ENCODE measurements at regions not wholly inside any gene's neighbourhood (a gene's known extent, or its start where the extent isn't known, plus 50 kb on each side); places are given as distances from the start of the nearest gene placed in this dataset.
"Not testable (repeated sequence)": the region's sequence is repeated elsewhere in the genome, so short reads cannot be mapped to it uniquely, and the experiment has no call there.

DNA sequence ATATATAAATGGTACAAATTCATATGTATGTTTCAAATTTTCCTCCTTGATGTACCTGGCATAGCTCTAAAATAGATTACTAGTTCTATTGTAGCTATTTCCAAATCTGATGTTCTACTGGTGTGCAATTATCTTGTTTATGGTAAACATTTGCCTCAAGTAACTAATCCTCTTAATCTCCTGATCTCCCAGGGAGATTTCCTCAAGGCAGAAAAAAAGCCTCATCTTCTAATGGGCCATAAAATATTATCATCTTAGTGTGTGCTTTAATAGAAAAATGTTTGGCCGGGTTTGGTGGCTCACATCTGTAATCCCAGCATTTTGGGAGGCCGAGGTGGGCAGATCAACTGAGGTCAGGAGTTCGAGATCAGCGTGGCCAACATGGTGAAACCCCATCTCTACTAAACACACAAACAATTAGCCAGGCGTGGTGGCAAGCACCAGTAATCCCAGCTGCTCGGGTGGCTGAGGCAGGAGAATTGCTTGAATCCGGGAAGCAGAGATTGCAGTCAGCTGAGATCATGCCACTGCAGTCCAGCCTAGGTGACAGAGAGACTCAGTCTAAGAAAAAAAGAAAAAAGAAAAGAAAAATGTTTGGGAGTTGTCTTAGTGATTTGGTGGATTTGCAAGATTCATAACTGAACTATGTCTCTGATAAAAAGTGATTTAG lies 498.9 kb upstream of the SLITRK5 start:
- H3K14ac ChIP-seq (ENCODE audit: insufficient read depth, low read length), result no peak overlapping the region
- H3K79me1 ChIP-seq (ENCODE audit: insufficient read depth, low read depth, low read length, poor library complexity, severe bottlenecking), result no peaks in the 10 kb centered on the region
- no peak overlapping the region for H3T11ph ChIP-seq (ENCODE audit: low read length)
- no peaks in the 10 kb centered on the region for H3K27me3 ChIP-seq (ENCODE audit: insufficient read depth, low read length)
- H3K4me2 ChIP-seq (ENCODE audit: insufficient read depth, insufficient read length, low read length), result no peak overlapping the region
- Mint-ChIP-seq H3K27ac (no peak overlapping the region; a peak in 2 of 7 replicates), H3K27me3 (ENCODE audit: low read depth) (no peaks in the 10 kb centered on the region), H3K9me3 (0 out of 5 replicates have a peak, but pooled peaks cover 0 to 2% of the 10 kb centered on the region in 2 experiments), H3K4me3 (no peak overlapping the region), H3K36me3 (ENCODE audit: insufficient read depth in 1 of 3, low read depth in 3 of 3) (no peaks in the 10 kb centered on the region; a peak in 2 of 7 replicates), H3K4me1 (0 out of 4 replicates have a peak, but pooled peaks cover 0 to 3% of the 10 kb centered on the region in 2 experiments)
- H3K18ac ChIP-seq (ENCODE audit: insufficient read length, low read depth, low read length), result no peak overlapping the region
- no peak overlapping the region for H4K8ac ChIP-seq (replicated peaks; ENCODE audit: insufficient read length, low read depth, low read length)
- H3K23me2 ChIP-seq (ENCODE audit: insufficient read length, low read depth, low read length, poor library complexity, severe bottlenecking), result no peaks in the 10 kb centered on the region
- H2BK15ac ChIP-seq (ENCODE audit: low read depth, low read length), result no peak overlapping the region
- no peak overlapping the region for H4K91ac ChIP-seq (ENCODE audit: insufficient read length, low read depth, low read length)
- no peak overlapping the region for H3K27ac ChIP-seq (ENCODE audit: insufficient read length, low read depth, low read length)
- no peaks in the 10 kb centered on the region for H3K9me3 ChIP-seq (ENCODE audit: control insufficient read depth, low read depth, low read length)
- H3K56ac ChIP-seq (ENCODE audit: insufficient read length, low read depth, low read length), result no peak overlapping the region
- H3K23ac ChIP-seq (ENCODE audit: insufficient read length, low read depth, low read length), result no peak overlapping the region
- H3K79me2 ChIP-seq (ENCODE audit: insufficient read depth, low read length), result no peaks in the 10 kb centered on the region
- no peak overlapping the region for H2BK120ac ChIP-seq (ENCODE audit: low read depth, low read length, poor library complexity, severe bottlenecking)
- H2BK5ac ChIP-seq (ENCODE audit: insufficient read length, low read length), result no peak overlapping the region
- WGBS (ENCODE audit: extremely low coverage, insufficient read length, low lambda C conversion rate), result no CpG with 5 or more reads among the region's 7 CpGs
- H2AK5ac ChIP-seq (ENCODE audit: insufficient read length, low read length), result no peak overlapping the region
- H2BK20ac ChIP-seq (ENCODE audit: low read depth, low read length, poor library complexity, severe bottlenecking), result no peak overlapping the region
- no peak overlapping the region for H2AFZ ChIP-seq (ENCODE audit: low read length)
- no peak for TF ChIP-seq CTCF (conservative IDR thresholded peaks at IDR 0.05)
- DNase-seq, result no peak
- no peak overlapping the region for H3K9ac ChIP-seq (ENCODE audit: extremely low read depth, insufficient read length, low read length)
- no peak overlapping the region for H4K5ac ChIP-seq (ENCODE audit: insufficient read length, low read depth, low read length)
- no peak overlapping the region for H2BK12ac ChIP-seq (ENCODE audit: insufficient read length, low read depth, low read length)
- H4K20me1 ChIP-seq (ENCODE audit: control insufficient read depth, insufficient read depth, insufficient read length), result no peaks in the 10 kb centered on the region
- no peaks in the 10 kb centered on the region for H3K4me1 ChIP-seq (ENCODE audit: insufficient read depth, low read length)
- no peak overlapping the region for H3K4ac ChIP-seq (ENCODE audit: low read depth, low read length)

GRCh38 chr13:87185138-87185537 lies 486.0 kb upstream of the SLITRK5 start:
- not testable (repeated sequence) for H3K27ac Mint-ChIP-seq

More at GRCh38 chr13:87185138-87185537, 486.0 kb upstream of the SLITRK5 start:
- H2BK12ac ChIP-seq (ENCODE audit: insufficient read length, low read depth, low read length); H3K56ac ChIP-seq (ENCODE audit: insufficient read length, low read depth, low read length); H3K27me3 Mint-ChIP-seq (ENCODE audit: low read depth); H3K23ac ChIP-seq (ENCODE audit: insufficient read length, low read depth, low read length); H3K4me2 ChIP-seq (ENCODE audit: insufficient read depth, insufficient read length, low read length); H3K9me3 ChIP-seq (ENCODE audit: control insufficient read depth, low read depth, low read length); H4K8ac ChIP-seq (replicated peaks; ENCODE audit: insufficient read length, low read depth, low read length); H4K20me1 ChIP-seq (ENCODE audit: control insufficient read depth, insufficient read depth, insufficient read length); H2AK5ac ChIP-seq (ENCODE audit: insufficient read length, low read length); H3T11ph ChIP-seq (ENCODE audit: low read length); H2BK20ac ChIP-seq (ENCODE audit: low read depth, low read length, poor library complexity, severe bottlenecking); DNase-seq; H3K9ac ChIP-seq (ENCODE audit: extremely low read depth, insufficient read length, low read length); H4K91ac ChIP-seq (ENCODE audit: insufficient read length, low read depth, low read length); H2AFZ ChIP-seq (ENCODE audit: low read length); H2BK15ac ChIP-seq (ENCODE audit: low read depth, low read length); H3K9me3 Mint-ChIP-seq; H3K4ac ChIP-seq (ENCODE audit: low read depth, low read length); H3K23me2 ChIP-seq (ENCODE audit: insufficient read length, low read depth, low read length, poor library complexity, severe bottlenecking); H3K4me1 ChIP-seq (ENCODE audit: insufficient read depth, low read length); H3K18ac ChIP-seq (ENCODE audit: insufficient read length, low read depth, low read length); H3K27me3 ChIP-seq (ENCODE audit: insufficient read depth, low read length); H3K4me1 Mint-ChIP-seq; H3K79me2 ChIP-seq (ENCODE audit: insufficient read depth, low read length); H4K5ac ChIP-seq (ENCODE audit: insufficient read length, low read depth, low read length); H3K36me3 Mint-ChIP-seq (ENCODE audit: insufficient read depth in 1 of 3, low read depth in 3 of 3); H3K4me3 Mint-ChIP-seq; H3K27ac ChIP-seq (ENCODE audit: insufficient read length, low read depth, low read length); H2BK5ac ChIP-seq (ENCODE audit: insufficient read length, low read length); H3K79me1 ChIP-seq (ENCODE audit: insufficient read depth, low read depth, low read length, poor library complexity, severe bottlenecking); H2BK120ac ChIP-seq (ENCODE audit: low read depth, low read length, poor library complexity, severe bottlenecking); H3K14ac ChIP-seq (ENCODE audit: insufficient read depth, low read length): not testable (repeated sequence)
- WGBS (ENCODE audit: extremely low coverage, insufficient read length, low lambda C conversion rate), result no CpG with 5 or more reads among the region's 6 CpGs

Data from H9 (cell line).